ENCODE measurements at regions not wholly inside any gene's neighbourhood (a gene's known extent, or its start where the extent isn't known, plus 50 kb on each side); places are given as distances from the start of the nearest gene placed in this dataset.

DNA sequence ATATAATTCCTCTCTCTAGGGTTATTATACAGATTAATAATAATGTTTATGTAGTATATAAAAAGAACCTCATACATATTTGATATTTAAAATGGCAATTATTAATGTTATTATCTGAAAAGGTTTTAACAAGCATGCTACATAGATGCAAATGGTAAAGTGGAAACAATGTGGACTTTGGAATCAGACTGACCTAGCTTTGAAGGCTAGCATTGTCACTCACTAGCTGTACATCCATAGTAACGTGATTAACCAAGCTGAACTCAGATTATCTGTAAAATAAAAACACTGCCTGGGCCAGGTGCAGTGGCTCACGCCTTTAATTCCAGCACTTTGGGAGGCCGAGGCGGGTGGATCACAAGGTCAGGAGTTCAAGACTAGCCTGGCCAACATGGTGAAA is 233.7 kb upstream of the SPRY1 start:
- TF ChIP-seq, protein P1, sequence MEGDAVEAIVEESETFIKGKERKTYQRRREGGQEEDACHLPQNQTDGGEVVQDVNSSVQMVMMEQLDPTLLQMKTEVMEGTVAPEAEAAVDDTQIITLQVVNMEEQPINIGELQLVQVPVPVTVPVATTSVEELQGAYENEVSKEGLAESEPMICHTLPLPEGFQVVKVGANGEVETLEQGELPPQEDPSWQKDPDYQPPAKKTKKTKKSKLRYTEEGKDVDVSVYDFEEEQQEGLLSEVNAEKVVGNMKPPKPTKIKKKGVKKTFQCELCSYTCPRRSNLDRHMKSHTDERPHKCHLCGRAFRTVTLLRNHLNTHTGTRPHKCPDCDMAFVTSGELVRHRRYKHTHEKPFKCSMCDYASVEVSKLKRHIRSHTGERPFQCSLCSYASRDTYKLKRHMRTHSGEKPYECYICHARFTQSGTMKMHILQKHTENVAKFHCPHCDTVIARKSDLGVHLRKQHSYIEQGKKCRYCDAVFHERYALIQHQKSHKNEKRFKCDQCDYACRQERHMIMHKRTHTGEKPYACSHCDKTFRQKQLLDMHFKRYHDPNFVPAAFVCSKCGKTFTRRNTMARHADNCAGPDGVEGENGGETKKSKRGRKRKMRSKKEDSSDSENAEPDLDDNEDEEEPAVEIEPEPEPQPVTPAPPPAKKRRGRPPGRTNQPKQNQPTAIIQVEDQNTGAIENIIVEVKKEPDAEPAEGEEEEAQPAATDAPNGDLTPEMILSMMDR (IDR thresholded peaks at IDR 0.05) = no peak
- TF ChIP-seq POLR2A (IDR thresholded peaks at IDR 0.05) = no peak
